ENCODE measurements at regions not wholly inside any gene's neighbourhood (a gene's known extent, or its start where the extent isn't known, plus 50 kb on each side); places are given as distances from the start of the nearest gene placed in this dataset.

DNA sequence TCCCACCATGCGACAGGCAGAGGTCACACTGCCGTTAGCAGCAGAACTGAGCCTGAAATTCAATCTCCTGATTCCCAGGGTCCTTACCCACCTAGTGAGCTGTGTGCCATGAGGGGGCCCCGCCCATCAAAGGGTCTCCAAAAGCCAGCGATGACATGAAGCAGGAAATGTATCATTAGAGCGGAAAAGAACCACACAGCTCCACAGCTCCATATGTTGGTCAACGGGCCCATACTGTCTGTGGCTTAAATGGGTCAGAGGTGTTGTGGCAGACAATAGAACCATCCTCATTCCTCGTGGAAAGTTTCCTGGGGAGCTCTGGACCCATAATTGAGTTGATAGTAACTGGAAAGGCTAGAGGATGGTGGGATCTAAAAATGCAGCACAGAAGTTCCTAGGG, 68.1 kb upstream of the PODXL start:
- Histone ChIP-seq H3K4me3 (no peak overlapping the region), H3K27me3 (no peaks in the 10 kb centered on the region), H3K4me1 (peaks cover 0 to 18% (median 10%) of the 10 kb centered on the region in 4 donors), H3K36me3 (no peaks in the 10 kb centered on the region), H3K27ac (no peak overlapping the region), H3K9me3 (no peaks in the 10 kb centered on the region)
- TF ChIP-seq CTCF (IDR thresholded peaks at IDR 0.05): no peak
- DNase-seq: no peak
- intact Hi-C loops (cut with DNase I; ENCODE audit: low total_unique reads): no loop called here

GRCh38 chr7:131623154-131623553, 66.7 kb upstream of the PODXL start:
- Histone ChIP-seq H3K27ac (peak overlapping the region in 1 of 2 donors; percentile 15), H3K36me3 (no peaks in the 10 kb centered on the region), H3K27me3 (no peaks in the 10 kb centered on the region), H3K4me1 (peaks cover 0 to 8% (median 4%) of the 10 kb centered on the region in 4 donors), H3K4me3 (no peak overlapping the region), H3K9me3 (no peaks in the 10 kb centered on the region)
- intact Hi-C loops (cut with DNase I; ENCODE audit: low total_unique reads): no loop called here
- DNase-seq: peak in 1 of 2 donors; percentile 38
- no peak for TF ChIP-seq CTCF (IDR thresholded peaks at IDR 0.05)

GRCh38 chr7:131621652-131622051, 65.2 kb upstream of the PODXL start:
- no peak overlapping the region for H3K4me3 ChIP-seq
- H3K36me3 ChIP-seq: no peaks in the 10 kb centered on the region
- TF ChIP-seq CTCF (IDR thresholded peaks at IDR 0.05): no peak
- intact Hi-C loops (cut with DNase I; ENCODE audit: low total_unique reads): no loop called here
- peaks cover 0 to 8% (median 4%) of the 10 kb centered on the region in 4 donors for H3K4me1 ChIP-seq
- no peaks in the 10 kb centered on the region for H3K9me3 ChIP-seq
- no peak for DNase-seq
- H3K27ac ChIP-seq: no peak overlapping the region
- H3K27me3 ChIP-seq: no peaks in the 10 kb centered on the region

DNA sequence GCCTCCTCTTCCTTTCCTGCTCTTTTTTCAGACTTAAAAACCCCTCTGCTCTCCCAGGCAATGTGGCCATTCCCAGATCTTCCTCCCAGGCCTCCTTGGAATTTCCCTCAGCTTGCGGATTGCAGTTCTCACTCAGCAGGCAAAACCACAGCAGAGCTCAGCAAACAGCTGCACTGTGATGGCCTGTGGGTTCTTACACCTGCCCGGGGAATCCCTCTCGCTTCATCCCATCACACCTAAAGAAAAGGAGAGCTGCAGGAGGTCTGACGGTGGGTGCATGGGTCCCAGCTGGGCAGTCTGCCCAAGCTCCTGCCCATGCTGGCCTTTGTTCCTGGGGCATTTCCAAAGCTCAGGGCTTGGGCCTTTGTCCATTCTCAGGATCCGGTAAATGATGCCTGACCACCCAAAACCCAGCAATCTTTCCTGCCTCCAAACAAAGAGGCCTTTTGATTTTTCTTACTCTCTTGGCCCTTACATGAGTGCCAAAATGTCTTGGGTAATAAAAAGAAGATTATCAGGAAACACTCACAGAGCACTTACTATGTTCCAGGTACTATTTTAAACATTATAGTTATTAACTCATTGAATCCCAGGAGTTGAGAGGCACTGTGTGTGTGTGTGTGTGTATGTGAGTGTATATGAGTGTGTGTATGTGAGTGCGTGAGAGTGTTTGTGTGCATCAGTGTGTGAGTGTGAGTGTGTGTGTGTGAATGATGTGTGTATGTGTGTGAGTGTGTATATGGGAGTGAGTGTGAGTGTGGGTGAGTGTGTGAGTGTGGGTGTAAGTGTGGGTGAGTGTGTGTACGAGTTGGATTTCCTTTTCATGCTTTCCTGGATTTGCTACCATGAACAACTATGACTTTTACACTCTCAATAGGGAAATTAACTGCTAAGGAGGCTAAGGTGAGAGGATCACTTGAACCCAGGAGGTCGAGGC, 64.5 kb upstream of the PODXL start:
- no peak for TF ChIP-seq CTCF (IDR thresholded peaks at IDR 0.05)
- Histone ChIP-seq H3K4me1 (peaks cover 0 to 6% (median 2%) of the 10 kb centered on the region in 4 donors), H3K27me3 (no peaks in the 10 kb centered on the region), H3K9me3 (no peaks in the 10 kb centered on the region), H3K36me3 (no peaks in the 10 kb centered on the region), H3K27ac (no peak overlapping the region), H3K4me3 (no peak overlapping the region)
- intact Hi-C loops (cut with DNase I; ENCODE audit: low total_unique reads): no loop called here
- DNase-seq: no peak

DNA sequence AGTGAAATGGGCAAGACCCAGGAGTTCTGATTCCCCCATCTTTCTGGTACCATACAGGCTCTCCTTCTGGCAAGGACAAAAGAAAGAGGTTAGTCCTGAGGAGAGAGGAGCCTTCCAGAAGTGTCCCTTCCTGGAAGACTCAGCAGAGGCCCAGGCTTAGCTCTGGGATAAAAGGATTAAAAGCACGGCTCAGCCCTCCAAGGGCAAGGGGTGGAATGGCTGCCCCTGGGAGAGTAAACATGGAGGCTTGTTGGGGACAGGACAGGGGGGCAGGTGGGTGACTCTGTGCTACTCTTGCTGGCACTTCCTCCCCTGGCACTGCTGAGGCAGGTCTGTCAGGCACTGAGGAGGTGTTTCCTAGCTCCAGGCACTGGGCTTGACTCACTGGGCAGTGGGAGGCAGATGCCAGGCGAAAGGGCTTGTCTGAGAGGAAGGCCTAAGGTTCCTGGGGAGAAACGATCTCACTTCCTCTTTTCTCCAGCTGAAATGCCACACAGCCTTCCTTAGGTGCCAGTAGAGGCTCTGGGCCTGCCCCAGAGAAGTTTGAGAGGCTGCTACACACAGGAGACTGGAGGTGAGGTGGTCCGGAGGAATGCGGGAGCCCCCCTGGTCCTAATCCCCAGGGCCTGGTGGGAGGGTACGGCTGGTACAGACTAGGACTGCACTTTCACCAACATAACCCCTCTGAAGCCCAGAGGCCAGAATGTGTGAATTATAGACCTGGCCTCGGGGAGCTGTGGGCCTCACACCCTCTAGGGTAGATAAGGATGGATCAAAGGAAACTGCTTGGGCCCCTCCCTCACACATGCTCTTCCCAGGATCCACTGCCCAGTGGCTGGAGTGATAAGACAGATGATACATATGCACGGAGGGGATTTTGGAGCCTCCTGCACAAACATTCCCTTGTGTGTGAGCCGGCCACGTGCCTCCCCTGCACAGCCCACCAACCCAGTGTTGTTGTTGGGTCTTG, 63.2 kb upstream of the PODXL start:
- H3K36me3 ChIP-seq: no peaks in the 10 kb centered on the region
- H3K27ac ChIP-seq: no peak overlapping the region
- intact Hi-C loops (cut with DNase I; ENCODE audit: low total_unique reads): no loop called here
- TF ChIP-seq CTCF (IDR thresholded peaks at IDR 0.05): no peak
- no peaks in the 10 kb centered on the region for H3K9me3 ChIP-seq
- no peaks in the 10 kb centered on the region for H3K27me3 ChIP-seq
- no peak overlapping the region for H3K4me3 ChIP-seq
- DNase-seq: no peak
- H3K4me1 ChIP-seq: peaks cover 0 to 6% (median 0%) of the 10 kb centered on the region in 4 donors
